ENCODE measurements at regions not wholly inside any gene's neighbourhood (a gene's known extent, or its start where the extent isn't known, plus 50 kb on each side); places are given as distances from the start of the nearest gene placed in this dataset.

- no peak for DNase-seq (ENCODE audit: low spot score in 2 of 2)
- Mint-ChIP-seq H3K4me3 (no peak overlapping the region), H3K27ac (no peak overlapping the region), H3K4me1 (no peaks in the 10 kb centered on the region), H3K36me3 (no peaks in the 10 kb centered on the region), H3K9me3 (no peaks in the 10 kb centered on the region)
- ATAC-seq = no peak
Measured at GRCh38 chr14:31966896-31967668, 110.0 kb upstream of the ARHGAP5 start.

- Mint-ChIP-seq H3K9me3 (no peaks in the 10 kb centered on the region), H3K36me3 (no peaks in the 10 kb centered on the region), H3K4me3 (no peak overlapping the region), H3K27ac (no peak overlapping the region), H3K4me1 (no peaks in the 10 kb centered on the region)
- ATAC-seq (no peak), DNase-seq (ENCODE audit: low spot score in 2 of 2) (no peak)
Measured at GRCh38 chr14:31967669-31967975, 109.5 kb upstream of the ARHGAP5 start.

- no peaks in the 10 kb centered on the region for H3K36me3 Mint-ChIP-seq
- no peaks in the 10 kb centered on the region for H3K9me3 Mint-ChIP-seq
- no peak overlapping the region for H3K4me3 Mint-ChIP-seq
- no peaks in the 10 kb centered on the region for H3K4me1 Mint-ChIP-seq
- no peak overlapping the region for H3K27ac Mint-ChIP-seq
- ATAC-seq (no peak), DNase-seq (ENCODE audit: low spot score in 2 of 2) (no peak)
Measured at GRCh38 chr14:31968107-31968810, 108.8 kb upstream of the ARHGAP5 start.

GRCh38 chr14:31968956-31969698 is 108.0 kb upstream of the ARHGAP5 start:
- ATAC-seq (no peak), DNase-seq (ENCODE audit: low spot score in 2 of 2) (no peak)
- Mint-ChIP-seq H3K36me3 (no peaks in the 10 kb centered on the region), H3K9me3 (no peaks in the 10 kb centered on the region), H3K4me1 (no peaks in the 10 kb centered on the region), H3K4me3 (no peak overlapping the region), H3K27ac (no peak overlapping the region)

- Mint-ChIP-seq H3K4me3 (no peak overlapping the region), H3K9me3 (no peaks in the 10 kb centered on the region), H3K4me1 (no peaks in the 10 kb centered on the region), H3K36me3 (no peaks in the 10 kb centered on the region), H3K27ac (no peak overlapping the region)
- ATAC-seq (no peak), DNase-seq (ENCODE audit: low spot score in 2 of 2) (no peak)
Measured at GRCh38 chr14:31969699-31970240, 107.3 kb upstream of the ARHGAP5 start.

GRCh38 chr14:31970744-31971143 is 106.4 kb upstream of the ARHGAP5 start:
- no peak overlapping the region for H3K27ac Mint-ChIP-seq
- H3K4me1 Mint-ChIP-seq = no peaks in the 10 kb centered on the region
- no peak overlapping the region for H3K4me3 Mint-ChIP-seq
- DNase-seq (ENCODE audit: low spot score in 2 of 2) (no peak), ATAC-seq (no peak)
- no peaks in the 10 kb centered on the region for H3K36me3 Mint-ChIP-seq
- H3K9me3 Mint-ChIP-seq = no peaks in the 10 kb centered on the region

GRCh38 chr14:31971612-31972011 is 105.5 kb upstream of the ARHGAP5 start:
- no peaks in the 10 kb centered on the region for H3K36me3 Mint-ChIP-seq
- no peak for DNase-seq (ENCODE audit: low spot score in 2 of 2)
- H3K4me3 Mint-ChIP-seq = no peak overlapping the region
- no peaks in the 10 kb centered on the region for H3K9me3 Mint-ChIP-seq
- H3K4me1 Mint-ChIP-seq = no peaks in the 10 kb centered on the region
- no peak for ATAC-seq
- no peak overlapping the region for H3K27ac Mint-ChIP-seq

GRCh38 chr14:31977001-31977556 is 100.0 kb upstream of the ARHGAP5 start:
- Mint-ChIP-seq H3K4me1 (no peaks in the 10 kb centered on the region), H3K4me3 (no peak overlapping the region), H3K9me3 (peaks cover 7% of the 10 kb centered on the region), H3K36me3 (no peaks in the 10 kb centered on the region), H3K27ac (no peak overlapping the region)
- no peak for DNase-seq (ENCODE audit: low spot score in 2 of 2)
- ATAC-seq = no peak

- H3K9me3 Mint-ChIP-seq = peaks cover 13% of the 10 kb centered on the region
- H3K27ac Mint-ChIP-seq = no peak overlapping the region
- no peak overlapping the region for H3K4me3 Mint-ChIP-seq
- DNase-seq (ENCODE audit: low spot score in 2 of 2) = no peak
- no peaks in the 10 kb centered on the region for H3K4me1 Mint-ChIP-seq
- no peaks in the 10 kb centered on the region for H3K36me3 Mint-ChIP-seq
- ATAC-seq = no peak
Measured at GRCh38 chr14:31978423-31978822, 98.7 kb upstream of the ARHGAP5 start.

- ATAC-seq = no peak
- H3K27ac Mint-ChIP-seq = no peak overlapping the region
- H3K4me3 Mint-ChIP-seq = no peak overlapping the region
- H3K4me1 Mint-ChIP-seq = no peaks in the 10 kb centered on the region
- peaks cover 23% of the 10 kb centered on the region for H3K9me3 Mint-ChIP-seq
- no peak for DNase-seq (ENCODE audit: low spot score in 2 of 2)
- H3K36me3 Mint-ChIP-seq = no peaks in the 10 kb centered on the region
Measured at GRCh38 chr14:31982642-31983041, 94.5 kb upstream of the ARHGAP5 start.

GRCh38 chr14:31986405-31986804 is 90.7 kb upstream of the ARHGAP5 start:
- DNase-seq (ENCODE audit: low spot score in 2 of 2) (no peak), ATAC-seq (no peak)
- Mint-ChIP-seq H3K4me1 (no peaks in the 10 kb centered on the region), H3K4me3 (no peak overlapping the region), H3K9me3 (peaks cover 19% of the 10 kb centered on the region), H3K27ac (no peak overlapping the region), H3K36me3 (no peaks in the 10 kb centered on the region)

- DNase-seq (ENCODE audit: low spot score in 2 of 2) = no peak
- Mint-ChIP-seq H3K4me1 (no peaks in the 10 kb centered on the region), H3K36me3 (no peaks in the 10 kb centered on the region), H3K4me3 (no peak overlapping the region), H3K9me3 (peaks cover 13% of the 10 kb centered on the region), H3K27ac (no peak overlapping the region)
- no peak for ATAC-seq
Measured at GRCh38 chr14:31987721-31988120, 89.4 kb upstream of the ARHGAP5 start.

GRCh38 chr14:31988244-31988643 is 88.9 kb upstream of the ARHGAP5 start:
- H3K36me3 Mint-ChIP-seq = no peaks in the 10 kb centered on the region
- no peak overlapping the region for H3K27ac Mint-ChIP-seq
- no peak for ATAC-seq
- no peaks in the 10 kb centered on the region for H3K4me1 Mint-ChIP-seq
- DNase-seq (ENCODE audit: low spot score in 2 of 2) = no peak
- no peak overlapping the region for H3K4me3 Mint-ChIP-seq
- H3K9me3 Mint-ChIP-seq = peaks cover 10% of the 10 kb centered on the region

- ATAC-seq (no peak), DNase-seq (ENCODE audit: low spot score in 2 of 2) (no peak)
- Mint-ChIP-seq H3K9me3 (peaks cover 10% of the 10 kb centered on the region), H3K4me3 (no peak overlapping the region), H3K4me1 (no peaks in the 10 kb centered on the region), H3K36me3 (no peaks in the 10 kb centered on the region), H3K27ac (no peak overlapping the region)
Measured at GRCh38 chr14:31990183-31990857, 86.8 kb upstream of the ARHGAP5 start.
